ENCODE measurements at regions not wholly inside any gene's neighbourhood (a gene's known extent, or its start where the extent isn't known, plus 50 kb on each side); places are given as distances from the start of the nearest gene placed in this dataset.

GRCh38 chr2:160550048-160550447, 56.4 kb upstream of the RBMS1 start:
- TF ChIP-seq CTCF (IDR thresholded peaks at IDR 0.05; ENCODE audit: low read length) (no peak), EZH2 (IDR thresholded peaks at IDR 0.05; ENCODE audit: borderline replicate concordance, low read length) (no peak)
